A204.1 (cell line): ENCODE measurements at regions not wholly inside any gene's neighbourhood (a gene's known extent, or its start where the extent isn't known, plus 50 kb on each side); places are given as distances from the start of the nearest gene placed in this dataset.
"Not testable (repeated sequence)": the region's sequence is repeated elsewhere in the genome, so short reads cannot be mapped to it uniquely, and the experiment has no call there.

Experiments used
- FAIRE-seq: peaks from 2 replicates; lab custom pipeline; 2012; peaks lifted over from hg19 to GRCh38; lab: Jason Lieb, UNC

DNA sequence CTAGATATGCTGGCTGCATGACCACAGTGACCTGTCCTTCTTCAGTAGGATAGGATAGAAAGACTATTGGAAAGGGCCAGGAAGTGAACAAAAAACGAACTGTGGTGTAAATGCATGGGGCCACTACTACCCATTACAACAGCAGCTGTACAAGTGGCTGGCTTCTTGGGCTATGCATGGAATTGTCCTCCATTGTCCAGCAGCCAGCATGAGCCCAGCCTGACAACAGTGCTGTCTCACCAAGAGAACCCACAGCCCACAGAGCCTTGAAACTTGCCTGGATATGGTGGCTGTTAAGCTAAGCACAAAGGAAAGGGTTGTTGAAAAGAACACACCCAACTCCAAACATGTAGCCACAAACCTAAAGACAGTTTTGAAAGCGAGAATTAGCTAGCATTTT, 330.2 kb upstream of the F9 start:
- no peak for FAIRE-seq

DNA sequence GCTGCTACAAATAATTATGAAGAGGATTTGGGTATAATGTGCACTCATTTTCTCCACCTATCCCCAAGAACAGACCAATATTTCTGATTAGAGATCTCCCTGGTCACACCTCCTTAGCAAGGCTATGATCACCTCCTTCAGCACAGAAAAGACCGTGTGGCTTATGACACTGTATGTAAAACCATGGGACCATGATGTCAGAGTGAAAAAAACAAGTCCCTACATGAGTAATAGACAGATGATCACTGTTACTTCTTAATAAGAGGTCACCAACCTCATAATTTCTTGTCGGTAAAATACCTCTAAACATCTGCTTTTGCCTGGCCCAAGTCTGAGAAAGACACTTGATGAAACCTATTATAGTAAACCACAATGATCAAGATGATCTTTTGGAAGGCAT, 330.6 kb upstream of the F9 start:
- no peak for FAIRE-seq

DNA sequence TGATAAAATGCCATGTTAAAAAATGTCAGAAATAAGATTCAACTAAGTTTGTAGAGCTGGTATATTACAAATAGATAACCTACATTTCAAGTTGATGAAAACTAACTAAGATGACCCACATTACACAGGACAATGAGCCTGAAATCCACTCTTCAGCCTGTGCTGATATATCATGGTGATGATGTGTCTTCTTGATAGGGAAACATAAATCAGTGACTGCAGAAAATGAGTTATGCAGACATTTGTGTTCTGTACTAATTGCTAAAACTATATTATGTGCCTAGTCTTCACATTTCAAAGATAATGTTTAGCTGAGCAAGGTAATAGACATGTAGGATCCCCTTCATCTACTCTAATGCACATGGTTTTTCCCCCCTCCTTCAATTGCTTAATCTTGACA, 331.6 kb upstream of the F9 start:
- no peak for FAIRE-seq

DNA sequence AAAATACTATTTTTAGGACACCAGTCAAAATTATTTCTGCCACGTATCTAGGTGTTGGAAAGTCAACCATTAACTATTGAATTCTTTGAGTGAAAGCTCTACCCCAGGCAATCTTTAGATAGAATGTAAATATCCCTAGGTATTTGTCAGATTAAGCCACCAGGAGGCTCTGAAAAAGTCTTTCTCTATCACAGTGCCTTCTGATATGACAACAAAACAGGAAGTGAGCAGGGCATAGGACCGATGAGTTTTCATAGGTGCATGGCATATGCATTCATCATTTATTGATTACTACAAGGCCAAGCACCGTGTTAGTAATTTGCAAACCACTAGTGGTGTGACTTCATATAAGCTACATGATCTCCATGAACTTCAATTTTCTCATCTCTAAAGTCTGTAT, 333.6 kb upstream of the F9 start:
- FAIRE-seq, result no peak

DNA sequence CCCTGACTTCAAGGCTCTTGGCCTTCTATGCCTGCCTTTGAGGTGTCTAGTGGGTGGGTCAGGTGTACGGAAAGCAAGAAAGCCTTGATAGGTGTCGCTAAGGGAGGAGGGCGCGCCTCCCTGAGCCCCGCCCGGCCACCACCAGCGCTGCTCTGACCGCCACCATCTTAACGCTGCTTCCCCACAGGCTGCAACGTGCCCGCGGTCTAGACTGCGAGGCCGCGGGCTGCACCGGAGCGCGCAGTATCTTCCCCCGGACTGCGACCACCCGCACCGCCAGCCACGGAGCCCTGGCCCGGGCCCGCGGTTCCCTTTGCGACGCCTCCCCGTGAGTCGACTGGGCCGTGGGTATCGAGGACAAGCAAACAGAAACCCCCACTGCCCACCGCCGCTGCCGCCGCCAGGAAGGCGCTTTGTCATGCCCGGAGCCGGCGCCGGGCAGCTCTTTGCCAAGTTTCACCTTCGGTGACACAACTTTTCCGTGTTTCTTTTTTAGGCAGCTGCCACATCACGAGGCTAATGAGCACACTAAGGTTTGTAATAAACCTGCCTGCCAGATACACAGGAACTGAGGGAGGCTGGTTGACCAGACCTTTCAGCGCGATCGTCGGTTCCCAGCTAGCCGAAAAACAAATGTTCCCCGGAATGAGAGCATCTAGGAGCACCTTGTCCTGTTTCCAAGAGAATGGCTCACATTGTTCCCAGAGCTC, 335.8 kb upstream of the F9 start:
- no peak for FAIRE-seq

DNA sequence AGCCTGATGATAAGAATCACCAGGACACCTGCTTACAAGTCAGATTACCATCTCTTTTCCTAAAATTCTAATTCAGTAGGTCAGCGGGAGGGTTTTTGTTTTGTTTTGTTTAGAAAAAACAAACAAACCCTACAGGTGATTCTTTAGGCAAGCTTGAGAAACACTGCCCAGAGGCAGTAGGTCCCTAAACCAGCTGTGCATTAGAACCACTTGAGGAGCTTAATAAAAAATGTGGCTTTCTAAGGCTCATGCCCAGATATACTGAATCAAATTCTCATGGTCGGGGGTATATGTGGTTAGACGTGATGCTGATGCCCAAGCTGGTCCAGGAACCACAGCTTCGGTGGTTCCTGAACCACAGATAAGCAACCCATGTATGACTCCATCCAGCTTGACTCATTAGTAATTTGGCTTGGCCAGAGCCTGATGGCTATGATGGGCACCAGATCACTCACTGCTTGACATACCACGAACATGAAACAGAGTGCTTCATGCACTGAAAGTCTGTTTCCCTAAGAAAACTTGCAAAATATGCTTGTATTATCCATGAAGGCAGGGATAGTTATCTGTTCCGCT, 338.1 kb upstream of the F9 start:
- no peak for FAIRE-seq

DNA sequence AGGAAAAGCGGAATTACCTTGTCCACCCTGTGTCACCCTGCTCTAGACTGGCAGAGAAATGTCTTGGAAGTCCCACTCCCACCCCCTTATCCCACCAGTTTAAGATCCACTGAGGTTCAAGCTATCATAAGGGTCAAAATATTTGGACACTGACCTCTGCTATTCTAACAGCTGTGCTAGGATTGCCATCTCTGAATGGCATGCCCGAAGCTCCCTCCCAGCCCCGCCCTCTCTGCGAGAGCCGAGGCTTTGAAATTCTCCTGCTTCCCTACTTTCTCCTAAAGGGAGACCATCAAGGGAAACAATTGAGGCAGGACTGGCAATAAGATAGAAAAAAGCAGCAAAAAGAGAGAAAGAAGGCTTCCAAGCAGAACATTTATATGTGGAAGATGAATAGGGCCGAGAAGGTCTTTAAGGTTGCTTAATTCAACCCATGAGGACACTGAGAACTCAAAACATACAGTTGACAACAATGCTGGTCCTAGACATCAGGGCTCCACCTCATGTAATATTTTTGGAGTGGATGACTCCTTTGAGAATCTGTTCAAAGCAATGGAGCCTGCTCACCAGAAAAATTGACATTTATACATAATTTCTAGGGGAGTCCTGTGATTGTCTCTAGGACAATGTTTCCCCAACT, 338.7 kb upstream of the F9 start:
- no peak for FAIRE-seq

DNA sequence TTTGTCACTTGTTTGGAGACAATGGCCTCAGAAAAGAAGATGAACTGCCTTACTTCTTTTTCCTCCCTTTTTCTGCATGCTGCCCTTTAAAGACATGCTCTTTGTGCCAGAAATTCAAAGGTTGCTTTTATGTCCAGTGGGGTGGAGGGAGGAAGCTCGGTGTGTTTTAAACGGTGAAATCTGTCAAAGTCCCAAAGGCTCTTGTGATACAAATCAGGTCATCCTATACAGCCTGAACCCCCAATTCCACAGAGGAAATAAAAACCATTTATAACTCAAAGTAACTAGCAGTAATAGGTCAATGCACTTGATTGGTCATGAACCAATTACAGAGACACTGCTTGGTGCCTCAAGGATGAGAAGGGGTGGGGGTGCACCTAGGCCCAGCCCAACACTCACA, 339.3 kb upstream of the F9 start:
- FAIRE-seq, result no peak

DNA sequence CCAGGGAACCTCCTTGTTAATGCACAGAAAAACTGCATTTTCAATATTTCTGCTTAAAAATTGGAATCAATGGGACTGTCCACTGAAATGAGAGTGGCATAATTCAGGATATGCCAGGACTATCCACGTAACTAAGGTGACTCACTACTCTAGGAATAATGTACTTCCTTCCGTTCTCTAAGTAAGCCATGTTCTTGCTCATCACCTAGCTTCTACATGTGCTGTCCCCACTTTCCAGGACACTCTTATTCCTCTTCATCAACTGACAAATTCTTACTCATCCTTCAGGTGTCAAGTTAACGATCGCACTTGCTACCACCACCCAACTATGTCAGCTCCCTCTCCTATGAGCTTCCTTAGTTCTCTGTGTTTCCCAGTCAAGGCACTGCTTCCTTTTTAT, 342.8 kb upstream of the F9 start:
- FAIRE-seq, result no peak

DNA sequence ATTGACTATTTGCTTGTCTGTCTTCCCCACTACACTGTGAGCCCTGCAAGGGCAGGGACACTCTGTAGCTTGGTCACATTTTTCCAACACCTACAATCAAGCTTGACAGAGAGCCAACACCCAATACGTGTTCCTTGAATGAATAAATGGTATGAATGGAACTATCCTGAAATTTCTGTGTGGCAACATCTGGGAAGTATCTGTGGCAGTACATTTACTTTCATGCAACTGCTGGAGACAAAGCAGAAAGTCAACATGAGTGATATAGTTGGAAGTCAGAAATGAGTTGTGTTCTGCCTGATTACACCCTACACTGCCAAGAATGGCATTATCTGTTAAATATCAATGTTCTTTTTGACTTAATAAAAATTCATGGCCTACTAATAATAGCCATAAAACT, 343.5 kb upstream of the F9 start:
- no peak for FAIRE-seq

DNA sequence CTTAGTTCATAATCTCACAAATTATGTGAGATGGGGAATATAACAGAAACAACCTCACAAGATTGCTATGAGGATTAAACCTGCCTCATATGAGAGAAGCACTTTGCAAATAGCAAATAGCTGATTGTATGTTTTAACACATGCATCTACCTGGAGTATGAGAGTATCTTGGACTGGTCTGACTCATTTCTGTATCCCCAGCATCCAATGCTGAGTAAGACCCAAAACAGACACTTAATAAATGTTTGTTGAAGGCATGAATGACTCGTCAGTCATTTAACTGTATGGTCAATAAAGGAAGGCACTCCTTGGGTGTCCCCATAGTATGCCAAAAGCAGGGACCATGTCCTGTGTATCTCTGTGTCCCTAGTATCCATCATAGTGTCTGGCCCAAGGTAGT, 350.9 kb upstream of the F9 start:
- FAIRE-seq, result no peak

DNA sequence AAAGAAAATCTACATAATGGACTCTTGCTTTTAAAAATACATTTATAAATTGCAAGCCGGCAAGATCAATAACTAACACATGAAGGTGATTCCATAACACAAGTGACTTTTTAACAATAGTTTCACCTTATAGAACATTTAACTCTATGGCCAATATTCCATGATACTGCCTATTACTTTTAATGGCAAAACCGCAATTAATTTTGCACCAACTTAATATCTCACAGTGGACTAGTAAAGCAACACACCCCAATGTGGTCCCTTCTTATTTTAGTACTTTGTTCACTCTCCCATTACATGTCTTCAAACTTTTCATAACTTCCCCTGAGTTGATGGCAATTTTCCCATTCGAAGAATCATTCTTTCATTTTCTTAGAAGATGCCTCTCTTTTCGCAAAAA, 351.6 kb upstream of the F9 start:
- FAIRE-seq, result no peak

DNA sequence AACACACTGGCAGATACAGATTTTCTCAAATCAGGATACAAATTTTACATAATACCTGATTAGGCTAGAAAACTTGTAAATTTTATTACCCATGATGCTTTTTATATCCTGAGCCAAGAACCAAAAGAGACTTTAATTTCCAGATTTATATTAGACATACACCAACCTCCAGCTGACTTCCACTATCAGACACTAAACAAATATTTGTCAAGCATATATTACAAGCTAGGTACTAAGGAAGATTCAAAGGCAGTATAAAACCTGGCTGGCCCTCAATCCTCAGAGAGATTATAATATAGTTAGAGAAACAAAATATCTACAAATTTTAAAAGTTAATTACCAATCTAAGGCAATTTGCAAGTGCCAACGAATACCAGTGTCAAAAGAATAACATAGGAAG, 357.8 kb upstream of the F9 start:
- no peak for FAIRE-seq

DNA sequence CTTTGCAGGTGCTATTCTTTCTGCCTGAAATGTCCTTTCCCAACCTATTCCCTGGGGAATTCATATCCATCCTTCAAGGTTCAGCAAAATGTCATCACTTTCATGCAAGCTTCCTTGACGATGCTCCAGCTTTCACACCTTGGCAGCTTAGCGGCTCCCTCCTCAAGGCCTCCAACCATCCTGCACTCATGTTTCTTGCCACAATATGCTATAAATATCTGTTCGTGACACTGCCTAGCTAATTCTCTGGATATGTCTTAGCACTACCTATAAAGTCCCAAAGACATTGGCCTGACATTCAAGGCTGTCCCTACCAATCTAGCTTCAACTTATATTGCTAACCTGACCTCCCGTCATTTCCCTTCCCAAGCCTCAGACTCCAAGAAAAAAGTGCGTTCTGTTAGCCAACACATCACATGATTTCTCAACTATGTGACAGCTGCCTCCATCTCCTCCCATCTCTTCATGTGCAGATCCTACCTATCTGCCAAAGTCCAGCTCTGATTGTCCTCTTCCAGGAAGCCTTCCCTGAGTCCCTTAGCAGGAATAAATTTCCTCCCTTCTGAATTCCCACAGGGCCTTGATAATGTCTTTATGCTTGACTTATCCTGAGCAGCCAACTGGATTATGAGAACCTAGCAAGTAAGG, 359.9 kb upstream of the F9 start:
- no peak for FAIRE-seq

DNA sequence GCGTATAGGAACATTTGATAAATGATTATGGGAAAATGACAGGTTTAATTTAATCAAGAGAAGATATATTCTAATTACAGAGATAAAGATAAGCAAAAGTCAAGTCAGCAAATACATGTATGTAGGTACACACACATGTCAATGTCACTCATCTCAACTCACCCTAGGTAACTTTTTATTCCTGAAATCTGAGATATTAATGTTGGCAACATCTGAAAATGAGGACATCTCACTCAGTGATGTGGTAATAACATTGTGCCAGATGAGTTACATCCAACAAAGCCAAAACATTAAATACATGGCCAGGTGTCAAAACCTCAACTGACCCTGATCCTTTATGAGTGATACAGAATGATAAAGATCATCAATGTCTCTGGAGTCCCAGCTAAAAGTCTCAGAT, 363.3 kb upstream of the F9 start:
- no peak for FAIRE-seq

DNA sequence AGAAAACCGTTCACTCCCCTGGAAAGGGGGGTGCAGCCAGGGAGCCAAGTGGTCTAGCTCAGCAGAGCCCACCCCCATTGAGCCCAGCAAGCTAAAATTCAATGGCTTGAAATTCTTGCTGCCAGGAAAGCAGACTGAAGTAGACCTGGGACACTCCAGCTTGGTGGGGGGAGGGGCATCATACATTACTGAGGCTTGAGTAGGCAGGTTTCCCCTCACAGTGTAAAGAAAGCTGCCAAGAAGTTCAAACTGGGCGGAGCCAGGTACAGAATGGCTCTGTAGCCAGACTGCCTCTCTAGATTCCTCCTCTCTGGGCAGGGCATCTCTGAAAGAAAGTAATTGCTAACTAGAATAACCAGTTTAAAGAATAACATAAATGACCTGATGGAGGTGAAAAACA, 372.3 kb upstream of the F9 start:
- FAIRE-seq, result no peak

DNA sequence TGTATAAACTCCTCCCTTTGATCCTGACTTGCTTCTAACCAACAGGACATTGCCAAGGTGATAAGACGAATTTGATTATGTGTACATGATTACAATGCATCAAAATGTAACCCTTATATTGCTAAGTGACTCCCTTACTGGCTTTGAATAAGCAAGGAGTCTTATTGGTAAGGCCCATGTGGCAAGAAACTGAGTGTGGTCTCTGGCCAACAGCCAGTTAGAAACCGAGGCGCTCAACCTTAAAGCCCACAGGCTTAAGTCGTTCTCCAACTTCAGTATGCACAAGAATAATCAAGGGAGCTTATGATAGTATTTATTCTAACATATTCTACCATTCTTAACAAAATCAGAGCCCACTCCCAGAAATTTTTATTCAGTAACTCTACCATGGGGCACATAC, 374.2 kb upstream of the F9 start:
- FAIRE-seq, result no peak

DNA sequence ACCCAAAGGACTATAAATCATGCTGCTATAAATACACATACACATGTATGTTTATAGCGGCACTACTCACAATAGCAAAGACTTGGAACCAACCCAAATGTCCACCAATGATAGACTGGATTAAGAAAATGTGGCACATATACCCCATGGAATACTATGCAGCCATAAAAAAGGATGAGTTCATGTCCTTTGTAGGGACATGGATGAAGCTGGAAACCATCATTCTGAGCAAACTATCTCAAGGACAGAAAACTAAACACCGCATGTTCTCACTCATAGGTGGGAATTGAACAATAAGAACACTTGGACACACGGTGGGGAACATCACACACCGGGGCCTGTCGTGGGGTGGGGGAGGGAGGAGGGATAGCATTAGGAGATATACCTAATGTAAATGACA, 383.9 kb upstream of the F9 start:
- FAIRE-seq, result not testable (repeated sequence)

DNA sequence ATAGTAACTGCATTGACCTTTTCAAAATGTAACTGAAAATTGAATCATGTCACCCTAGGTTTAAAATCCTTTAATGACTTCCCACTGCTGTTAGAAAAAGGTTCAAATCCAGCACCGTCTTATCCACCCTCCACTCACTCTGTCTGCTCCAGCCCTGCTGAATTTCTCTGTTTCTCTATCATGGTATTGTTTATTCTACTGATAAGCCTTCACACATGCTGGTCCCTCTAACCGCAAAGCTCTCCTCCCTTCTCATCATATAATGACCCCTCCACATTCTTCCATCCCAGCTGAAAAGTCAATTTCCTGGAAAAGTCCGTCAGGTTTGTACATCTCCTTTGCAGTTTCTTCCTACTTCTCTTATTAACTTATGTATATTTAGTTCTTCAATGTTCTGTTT, 389.2 kb upstream of the F9 start:
- FAIRE-seq, result no peak

DNA sequence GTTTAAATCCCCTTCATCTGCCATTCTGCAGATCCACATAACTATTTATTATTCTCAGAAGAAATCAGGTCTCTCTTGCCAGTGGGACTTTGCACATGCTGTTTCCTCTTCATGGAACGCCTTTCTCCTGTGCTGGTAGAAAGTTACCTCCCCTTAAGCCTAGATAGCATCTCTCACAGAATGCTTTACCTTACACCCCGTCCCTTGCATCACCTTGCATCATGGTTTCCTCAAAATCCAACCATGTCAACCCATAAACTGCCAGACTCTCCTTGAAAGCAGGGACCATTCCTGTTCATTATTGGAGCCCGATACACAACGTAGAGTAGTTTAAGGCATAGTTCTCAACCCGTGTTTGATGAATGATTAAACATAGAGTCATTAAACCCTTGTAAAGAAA, 396.2 kb upstream of the F9 start:
- FAIRE-seq, result no peak

DNA sequence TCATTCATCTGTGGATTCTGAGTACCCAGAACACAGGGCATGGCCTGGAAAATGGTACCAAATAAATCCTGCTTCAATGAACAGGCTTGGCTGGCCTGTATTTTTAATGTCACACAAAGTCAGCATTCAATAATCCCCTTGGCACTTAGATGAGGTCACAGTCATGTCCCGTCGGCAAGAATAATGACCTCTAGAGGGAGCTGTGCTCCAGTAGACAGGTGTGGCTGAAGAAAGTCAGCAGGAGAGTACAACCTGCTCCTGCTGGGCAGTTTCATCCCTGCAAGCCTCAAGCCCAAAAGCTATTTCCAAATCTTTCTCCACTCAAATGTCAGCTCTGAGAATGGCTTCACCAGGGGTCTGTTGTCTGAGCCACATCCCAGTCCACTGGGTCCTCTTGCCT, 404.0 kb upstream of the F9 start:
- FAIRE-seq, result no peak

DNA sequence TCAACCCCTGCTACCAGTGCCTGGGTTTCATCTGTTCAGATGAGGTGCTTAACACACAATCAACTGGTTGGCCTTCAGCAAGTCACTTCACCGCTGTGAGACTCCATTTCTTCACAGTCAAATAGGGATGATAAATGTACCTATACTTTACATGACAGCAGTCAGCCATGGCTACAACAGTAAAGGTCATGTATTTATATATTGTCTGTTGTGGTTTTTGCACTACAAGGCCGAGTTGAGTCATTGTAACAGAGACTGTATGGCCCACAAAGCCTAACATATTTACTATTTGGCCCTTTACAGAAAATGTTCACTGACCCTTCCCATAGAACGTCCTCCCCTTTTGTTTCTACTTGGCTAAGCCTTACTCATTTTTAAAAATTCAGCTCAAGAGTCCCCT, 404.6 kb upstream of the F9 start:
- no peak for FAIRE-seq

DNA sequence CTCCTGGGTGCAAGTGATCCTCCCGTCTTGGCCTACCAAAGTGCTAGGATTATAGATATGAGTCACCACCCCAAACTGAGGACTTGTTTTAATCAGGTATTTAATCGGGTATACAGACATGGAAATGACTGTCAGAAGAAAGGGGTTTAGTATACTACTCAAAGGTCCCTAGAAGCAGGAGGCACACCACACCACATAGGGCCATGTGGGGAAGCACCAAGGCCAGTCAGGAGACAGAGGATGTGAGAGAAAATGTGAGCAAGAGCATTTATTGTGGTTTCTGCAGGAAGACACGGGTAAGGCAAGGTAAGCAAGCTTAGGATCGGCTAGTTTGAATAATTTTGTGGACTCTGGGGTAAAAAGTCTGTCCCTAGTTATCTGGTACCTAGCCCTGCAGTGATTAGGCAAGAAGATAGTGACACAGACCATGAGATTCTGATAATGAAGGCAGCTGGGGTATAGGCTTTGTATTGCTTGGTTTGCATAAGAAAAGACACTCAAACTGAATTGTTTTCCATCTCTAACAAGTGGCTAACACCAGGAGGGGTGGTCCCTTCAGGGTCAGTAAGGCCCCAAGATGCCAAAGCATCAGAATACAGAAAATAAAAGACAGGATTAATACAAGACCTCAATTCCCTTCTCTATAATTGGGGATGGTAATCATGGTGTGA, 408.8 kb upstream of the F9 start:
- FAIRE-seq, result no peak
